ENCODE measurements at regions not wholly inside any gene's neighbourhood (a gene's known extent, or its start where the extent isn't known, plus 50 kb on each side); places are given as distances from the start of the nearest gene placed in this dataset.

- peak in 1 of 3 donors; percentile 17 for DNase-seq
Measured at GRCh38 chr1:25090707-25091422, 141.4 kb downstream of the SYF2 start.

GRCh38 chr1:25089772-25090171, 142.5 kb downstream of the SYF2 start:
- intact Hi-C loops (cut with DNase I): no loop called here
- H3K4me3 ChIP-seq: no peak overlapping the region
- 100% methylated on average over 4 of the region's 7 CpGs for WGBS (ENCODE audit: insufficient coverage, low coverage, low lambda C conversion rate, missing lambda C conversion rate)
- H3K9me3 ChIP-seq: no peaks in the 10 kb centered on the region
- TF ChIP-seq POLR2A (IDR thresholded peaks at IDR 0.05): no peak
- TF ChIP-seq CTCF (IDR thresholded peaks at IDR 0.05): no peak
- no peaks in the 10 kb centered on the region for H3K4me1 ChIP-seq
- no peak overlapping the region for H3K27ac ChIP-seq
- ATAC-seq (no peak), DNase-seq (peak in 1 of 3 donors; percentile 25)
- H3K36me3 ChIP-seq: no peaks in the 10 kb centered on the region
- no peaks in the 10 kb centered on the region for H3K27me3 ChIP-seq

More at GRCh38 chr1:25090707-25091422, 141.4 kb downstream of the SYF2 start:
- Histone ChIP-seq H3K27me3 (no peaks in the 10 kb centered on the region), H3K4me1 (no peaks in the 10 kb centered on the region), H3K4me3 (no peak overlapping the region), H3K9me3 (no peaks in the 10 kb centered on the region), H3K27ac (no peak overlapping the region), H3K36me3 (no peaks in the 10 kb centered on the region)
- no peak for TF ChIP-seq POLR2A (IDR thresholded peaks at IDR 0.05)
- TF ChIP-seq CTCF (IDR thresholded peaks at IDR 0.05): no peak
- intact Hi-C loops (cut with DNase I): no loop called here
- 66% methylated on average over 5 of the region's 13 CpGs for WGBS (ENCODE audit: insufficient coverage, low coverage, low lambda C conversion rate, missing lambda C conversion rate)
- ATAC-seq: no peak

GRCh38 chr1:25088946-25089345, 143.4 kb downstream of the SYF2 start:
- H3K4me1 ChIP-seq: no peaks in the 10 kb centered on the region
- WGBS (ENCODE audit: insufficient coverage, low coverage, low lambda C conversion rate, missing lambda C conversion rate): 100% methylated on average over 1 of the region's 7 CpGs
- no peaks in the 10 kb centered on the region for H3K27me3 ChIP-seq
- no peaks in the 10 kb centered on the region for H3K36me3 ChIP-seq
- H3K9me3 ChIP-seq: no peaks in the 10 kb centered on the region
- intact Hi-C loops (cut with DNase I): no loop called here
- H3K4me3 ChIP-seq: no peak overlapping the region
- TF ChIP-seq POLR2A (IDR thresholded peaks at IDR 0.05): no peak
- TF ChIP-seq CTCF (IDR thresholded peaks at IDR 0.05): no peak
- no peak for ATAC-seq
- no peak overlapping the region for H3K27ac ChIP-seq
- peak in 1 of 3 donors; percentile 37 for DNase-seq

- Histone ChIP-seq H3K4me1 (no peaks in the 10 kb centered on the region), H3K36me3 (no peaks in the 10 kb centered on the region), H3K27me3 (no peaks in the 10 kb centered on the region), H3K4me3 (no peak overlapping the region), H3K9me3 (no peaks in the 10 kb centered on the region), H3K27ac (no peak overlapping the region)
- TF ChIP-seq POLR2A (IDR thresholded peaks at IDR 0.05): no peak
- no peak for TF ChIP-seq CTCF (IDR thresholded peaks at IDR 0.05)
- ATAC-seq (no peak), DNase-seq (peak in 1 of 3 donors; percentile 32)
- intact Hi-C loops (cut with DNase I): no loop called here
- WGBS (ENCODE audit: insufficient coverage, low coverage, low lambda C conversion rate, missing lambda C conversion rate): no CpG with 5 or more reads among the region's 6 CpGs
Measured at GRCh38 chr1:25088180-25088701, 144.1 kb downstream of the SYF2 start.
